NCI-H460 (cell line): ENCODE measurements at regions not wholly inside any gene's neighbourhood (a gene's known extent, or its start where the extent isn't known, plus 50 kb on each side); places are given as distances from the start of the nearest gene placed in this dataset.

Source experiments
- DNase-seq: peaks from one replicate; pipeline ENCODE4 v3.0.0-alpha.2; 2016; ENCODE audit warnings: low read depth; ENCODE audit errors: extremely low read depth

DNA sequence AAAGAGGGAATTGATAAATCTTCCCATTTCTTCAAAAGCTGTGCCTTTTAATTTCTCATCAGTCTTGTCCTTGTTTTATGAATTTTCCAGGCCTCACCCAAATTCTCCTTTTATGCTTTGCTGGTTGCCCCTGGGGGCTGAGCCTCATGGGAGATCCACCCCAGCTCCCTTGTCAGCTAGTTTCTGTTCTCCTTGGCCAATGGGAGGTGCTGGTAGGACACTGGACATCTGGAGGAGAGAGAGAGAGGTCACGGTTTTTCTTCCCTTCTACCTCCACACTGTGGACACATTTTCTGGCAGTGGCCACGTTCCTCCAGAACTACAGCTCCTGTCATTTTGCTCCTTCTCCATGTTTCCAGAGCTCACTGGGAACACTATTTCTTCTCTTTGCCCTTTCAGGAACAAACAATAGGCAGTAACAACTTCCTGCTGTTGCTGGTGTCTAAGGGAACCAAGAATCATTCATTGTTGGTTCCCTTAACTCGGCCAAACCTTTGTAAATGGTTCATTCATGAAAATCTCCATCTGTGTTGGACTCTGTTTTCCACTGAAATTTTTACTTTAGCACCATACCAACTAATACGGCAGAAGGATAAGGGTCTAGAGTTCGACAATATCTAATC is 334.5 kb downstream of the GPAT3 start:
- DNase-seq: no peak

DNA sequence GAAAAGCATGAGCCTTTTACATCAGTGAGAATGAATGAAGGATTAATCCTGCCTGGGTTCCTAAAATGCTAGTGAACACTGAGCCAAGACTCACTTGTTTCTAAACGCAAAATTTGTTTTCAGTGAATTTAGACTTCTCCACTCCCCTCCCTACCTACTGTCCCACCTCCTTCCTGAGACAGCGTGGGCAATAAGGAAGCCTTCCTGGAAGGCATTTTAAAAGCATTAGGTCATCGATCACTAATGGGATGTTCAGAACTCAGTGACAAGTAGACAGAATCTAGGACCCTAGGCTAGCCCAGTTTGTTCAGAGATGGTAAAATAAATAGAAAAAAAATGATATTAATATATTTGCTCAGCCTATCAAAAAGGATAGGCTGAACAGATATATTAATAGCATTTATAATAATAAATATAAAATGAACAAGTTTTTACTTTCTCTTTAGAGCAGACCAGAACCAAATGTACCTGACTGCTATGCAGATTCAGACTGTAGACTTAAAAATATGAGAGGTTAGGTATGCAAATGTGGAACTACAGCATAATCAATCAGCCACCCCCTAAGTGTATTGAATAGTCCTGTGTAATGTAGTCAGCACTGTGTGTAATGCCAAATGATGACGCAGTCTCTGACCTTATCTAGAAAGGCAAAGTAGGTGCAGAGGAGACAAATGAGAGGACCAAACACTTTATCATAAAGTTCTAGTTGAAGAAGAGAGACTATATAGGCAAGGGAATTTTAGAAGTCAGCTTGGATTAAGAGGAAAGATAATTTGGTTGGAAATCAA is 331.1 kb downstream of the GPAT3 start:
- no peak for DNase-seq

DNA sequence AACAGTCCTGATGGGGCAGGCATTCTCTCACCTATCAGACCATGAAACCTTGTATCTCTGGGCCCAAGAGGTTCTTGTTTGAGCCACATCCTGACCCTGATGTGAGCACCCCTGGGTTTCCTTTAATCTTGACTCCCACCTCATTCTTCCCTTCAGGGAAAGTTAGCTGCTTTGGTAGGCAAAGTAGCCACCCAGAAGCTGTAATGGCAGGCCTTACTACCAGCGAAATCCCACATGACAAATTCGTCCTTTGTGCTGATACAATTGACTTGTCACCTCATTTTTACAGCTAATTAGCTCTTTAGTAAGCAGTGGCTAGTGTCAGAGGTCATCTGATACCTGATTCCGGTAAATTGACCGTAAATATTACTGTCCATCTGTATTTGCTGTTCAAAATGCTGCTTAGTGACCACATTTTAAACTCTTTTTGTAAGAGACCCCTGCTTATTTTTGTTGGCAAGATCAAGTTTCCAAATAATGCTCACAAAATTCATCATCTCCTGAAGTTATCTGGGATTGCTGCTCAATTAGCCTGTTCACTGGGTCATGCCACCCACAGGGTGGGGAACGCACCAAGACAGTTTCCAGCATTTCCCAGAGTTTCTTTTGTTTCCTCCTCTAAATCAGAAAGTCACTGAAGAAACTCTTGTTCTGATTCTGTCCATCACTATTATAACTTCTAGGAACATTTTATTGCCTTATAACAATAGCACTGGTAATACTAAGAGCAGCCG is 329.7 kb downstream of the GPAT3 start:
- DNase-seq: no peak

DNA sequence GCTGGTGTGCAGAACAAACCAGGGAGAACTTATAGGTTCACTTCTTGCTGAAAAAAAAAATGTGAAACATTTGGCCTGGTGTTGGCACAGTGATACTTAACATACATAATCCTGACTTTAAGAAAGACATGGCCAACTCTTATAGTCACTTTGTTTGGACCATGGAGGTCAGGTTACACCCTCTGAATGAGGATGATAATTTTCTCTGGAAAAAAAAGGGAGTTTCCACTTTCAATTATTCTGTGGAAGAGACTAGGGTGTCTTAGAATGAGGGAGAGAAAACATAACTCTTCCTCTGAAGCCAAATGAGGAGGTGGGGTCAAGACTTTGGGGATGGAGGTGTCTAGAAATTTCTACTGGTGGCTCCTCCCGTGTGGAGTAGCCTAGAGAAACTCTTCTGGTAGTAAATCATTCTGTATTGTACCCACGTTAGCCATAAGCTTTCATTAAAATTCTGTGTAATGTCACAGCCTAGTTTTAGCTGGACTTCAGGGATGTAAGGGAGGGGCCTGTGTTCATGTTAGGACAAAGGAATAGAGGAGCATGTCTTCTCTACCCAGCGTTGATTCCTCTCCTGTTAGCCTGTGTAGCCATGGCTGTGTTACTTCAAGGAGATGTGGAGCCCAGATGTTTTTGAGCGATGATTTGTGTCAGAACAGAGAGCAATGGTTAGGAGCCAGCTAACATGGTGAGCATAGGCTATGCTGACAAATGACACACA is 328.3 kb downstream of the GPAT3 start:
- DNase-seq: no peak

DNA sequence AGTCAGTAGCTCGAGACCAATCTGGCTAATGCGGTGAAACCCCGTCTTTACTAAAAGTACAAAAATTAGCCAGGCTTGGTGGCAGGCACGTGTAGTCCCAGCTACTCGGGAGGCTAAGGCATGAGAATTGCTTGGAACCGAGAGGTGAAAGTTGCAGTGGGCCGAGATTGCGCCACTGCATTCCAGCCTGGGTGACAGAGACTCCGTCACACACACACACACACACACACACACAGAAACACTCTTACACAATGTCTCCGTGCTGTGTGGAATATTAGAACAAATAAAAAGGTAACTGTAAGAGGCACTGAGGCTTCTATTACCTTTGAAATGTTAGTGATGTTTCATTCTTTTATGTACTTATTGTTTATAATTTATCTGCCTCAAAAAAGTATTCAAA is 326.6 kb downstream of the GPAT3 start:
- DNase-seq: no peak

DNA sequence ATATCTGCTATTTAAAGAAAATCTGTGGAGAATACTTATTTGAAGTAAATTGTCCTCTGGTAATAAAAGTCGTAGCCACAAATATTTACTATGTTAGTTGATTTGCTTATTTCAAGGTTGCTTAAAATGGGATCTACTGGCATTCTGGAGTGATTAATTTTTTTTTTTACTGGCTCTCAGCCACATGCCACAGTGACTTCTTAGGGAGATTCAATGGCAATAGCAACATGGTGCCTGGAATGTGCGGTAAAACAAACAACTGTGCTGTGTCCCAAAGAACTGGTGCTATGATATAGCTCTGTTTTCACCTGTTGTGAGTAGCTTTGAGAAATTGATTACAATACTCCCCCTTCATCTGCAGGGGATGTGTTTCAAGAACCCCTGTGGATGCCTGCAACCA is 324.3 kb downstream of the GPAT3 start:
- no peak for DNase-seq

DNA sequence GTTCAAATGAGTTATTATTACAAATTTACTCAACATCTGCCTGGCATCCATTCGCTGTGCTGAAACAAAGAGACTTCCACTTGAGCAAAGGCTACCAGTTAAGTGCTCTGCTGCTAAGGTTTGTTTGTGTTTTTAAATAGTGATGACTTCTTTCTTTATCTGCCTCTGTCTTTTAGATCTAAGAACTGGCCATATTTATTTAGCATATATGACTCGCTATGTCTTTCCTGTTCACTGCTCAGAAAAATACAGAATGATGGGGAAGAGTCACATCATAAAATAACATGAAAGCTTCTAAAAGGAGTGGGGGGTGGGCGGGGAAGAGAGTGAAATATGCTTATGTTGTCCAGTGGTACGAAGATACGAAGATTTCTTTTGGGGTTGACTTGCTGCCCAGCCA is 322.2 kb downstream of the GPAT3 start:
- no peak for DNase-seq

DNA sequence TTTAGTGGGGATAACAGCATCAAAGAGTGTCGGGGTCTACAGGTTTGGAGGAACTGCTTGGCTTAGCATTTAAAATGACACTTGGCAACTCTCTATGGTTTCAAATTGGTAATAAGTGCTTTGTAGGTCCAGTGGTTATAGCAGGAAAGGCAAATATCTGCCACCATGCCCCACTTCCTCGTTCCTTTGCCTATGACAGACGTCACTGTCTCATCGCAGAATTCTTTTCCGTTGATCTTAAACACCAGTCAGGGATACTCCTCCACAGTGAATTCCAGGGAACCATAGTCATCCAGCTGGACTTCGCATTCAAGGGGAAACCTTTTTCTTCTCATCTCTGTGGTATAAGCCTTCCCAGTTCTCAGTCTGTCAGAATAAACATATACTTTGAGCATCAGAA is 319.1 kb downstream of the GPAT3 start:
- DNase-seq: no peak

DNA sequence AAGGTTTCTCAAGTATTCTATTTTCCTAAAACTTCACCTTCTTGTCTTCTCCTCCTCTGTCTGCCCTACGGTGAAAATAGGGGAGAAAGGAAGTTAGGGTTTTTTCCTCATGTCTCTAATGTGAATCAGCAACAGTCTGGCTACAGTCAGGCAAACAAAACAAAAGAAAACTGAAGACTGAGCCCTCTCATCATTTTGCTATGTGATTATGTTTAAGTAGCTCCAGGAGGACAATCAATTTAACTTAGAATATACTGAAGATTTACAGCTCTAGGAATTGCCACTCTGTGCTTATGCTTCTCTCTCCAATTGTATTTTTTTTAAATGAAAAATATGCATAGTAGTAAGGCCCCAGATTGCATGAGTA is 316.2 kb downstream of the GPAT3 start:
- no peak for DNase-seq

DNA sequence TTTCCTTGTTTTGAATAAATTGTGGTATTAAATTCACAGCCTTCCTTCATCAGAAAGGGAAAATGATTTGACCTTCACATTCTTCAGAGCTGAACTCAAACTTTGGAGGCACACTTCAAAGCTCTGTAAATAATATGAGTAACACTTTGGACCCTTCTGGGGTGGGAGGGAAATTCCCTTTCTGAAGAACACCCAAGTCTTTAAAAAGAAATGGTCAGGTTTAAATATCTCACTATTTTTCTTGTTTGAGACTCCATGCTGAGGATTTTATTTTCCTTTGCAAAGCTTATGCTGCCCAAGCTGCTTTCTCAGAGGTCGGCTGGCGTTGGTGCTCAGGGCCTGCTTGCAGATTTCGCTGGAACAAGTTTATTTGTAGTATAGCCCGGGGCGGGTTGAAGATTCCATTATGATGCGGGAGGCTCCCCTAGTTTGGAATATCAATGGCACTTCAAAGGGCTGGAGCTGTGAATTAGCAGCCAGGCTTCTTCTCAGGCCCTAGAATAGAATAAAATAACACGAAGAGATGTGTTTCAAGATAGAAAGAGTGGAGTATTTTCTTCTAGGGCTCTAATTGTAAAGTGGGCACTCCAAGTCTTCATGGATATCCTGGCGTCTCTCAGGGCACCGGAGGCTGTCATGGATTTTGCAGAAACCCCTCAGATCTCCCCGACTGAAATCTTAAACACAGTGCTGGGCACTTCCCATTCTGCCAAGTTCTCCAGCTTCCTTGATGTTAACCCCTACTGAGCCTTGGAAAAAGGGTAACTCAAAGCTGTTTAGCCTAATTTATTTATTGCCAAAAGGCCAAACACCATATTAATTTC is 315.6 kb downstream of the GPAT3 start:
- DNase-seq: no peak

DNA sequence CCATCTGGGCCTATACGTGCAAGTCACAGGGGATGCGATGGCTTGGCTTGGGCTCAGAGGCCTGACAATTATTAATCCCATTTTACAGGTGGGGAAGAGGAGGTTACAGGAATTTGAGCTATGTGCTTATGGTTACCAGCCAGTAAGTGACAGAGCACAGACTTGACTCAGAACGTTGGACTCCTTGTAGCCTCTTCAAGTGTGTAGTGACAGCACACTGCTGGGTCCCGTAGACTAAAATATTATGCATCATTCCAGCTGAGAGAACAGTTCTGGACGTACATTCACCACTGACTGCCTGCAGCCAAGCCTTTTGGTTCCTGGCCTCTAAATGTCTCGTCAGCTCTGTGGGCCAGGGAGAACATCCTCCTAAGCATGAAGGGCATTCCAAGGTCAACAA is 314.5 kb downstream of the GPAT3 start:
- no peak for DNase-seq

DNA sequence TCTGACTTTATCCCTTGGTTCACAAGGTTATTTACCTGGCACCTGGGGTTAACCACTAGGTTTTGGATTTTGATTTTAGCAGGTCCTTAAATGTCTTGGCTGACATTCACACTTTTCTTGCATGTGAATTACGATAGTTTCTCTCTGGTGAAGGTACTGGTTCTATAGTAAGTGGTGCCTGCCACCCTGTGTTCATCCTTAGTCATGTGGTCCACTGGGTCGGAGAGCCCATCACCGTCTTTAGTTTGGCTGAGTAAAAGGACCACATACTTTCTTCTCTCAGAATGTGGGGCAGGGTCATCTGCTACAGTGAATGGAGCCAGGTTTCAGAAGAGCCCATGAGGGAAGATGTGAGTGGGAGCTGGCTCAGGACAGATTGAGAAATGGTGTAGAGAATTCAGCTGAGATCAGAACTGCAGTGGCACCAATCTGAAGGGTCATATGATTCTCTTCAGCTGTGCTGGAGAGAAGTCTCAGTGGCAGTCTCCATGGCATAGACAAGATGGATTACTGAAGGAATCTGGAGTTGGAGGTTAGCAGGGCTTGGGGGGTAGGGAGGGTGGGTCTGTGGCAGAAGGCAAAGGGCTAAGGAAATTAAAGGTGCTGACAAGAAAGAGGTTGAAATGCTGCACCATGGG is 310.4 kb downstream of the GPAT3 start:
- DNase-seq: no peak

DNA sequence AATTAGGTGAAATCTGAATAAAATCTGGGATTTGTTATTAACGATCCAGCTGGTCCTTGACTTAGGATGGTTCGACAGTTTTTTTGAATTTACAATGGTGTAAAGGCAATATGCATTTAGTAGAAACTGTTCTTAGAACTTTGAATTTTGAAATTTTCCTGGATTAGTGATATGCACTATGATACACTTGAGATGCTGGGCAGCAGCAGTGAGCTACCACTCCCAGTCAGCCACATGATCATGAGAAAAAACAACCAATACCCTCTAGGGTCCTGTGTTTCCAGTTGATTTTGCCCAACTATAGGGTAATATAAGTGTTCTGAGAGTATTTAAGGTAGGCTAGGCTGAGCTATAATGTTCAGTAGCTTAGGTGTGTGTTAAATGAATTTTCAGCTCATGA is 303.7 kb downstream of the GPAT3 start:
- no peak for DNase-seq

DNA sequence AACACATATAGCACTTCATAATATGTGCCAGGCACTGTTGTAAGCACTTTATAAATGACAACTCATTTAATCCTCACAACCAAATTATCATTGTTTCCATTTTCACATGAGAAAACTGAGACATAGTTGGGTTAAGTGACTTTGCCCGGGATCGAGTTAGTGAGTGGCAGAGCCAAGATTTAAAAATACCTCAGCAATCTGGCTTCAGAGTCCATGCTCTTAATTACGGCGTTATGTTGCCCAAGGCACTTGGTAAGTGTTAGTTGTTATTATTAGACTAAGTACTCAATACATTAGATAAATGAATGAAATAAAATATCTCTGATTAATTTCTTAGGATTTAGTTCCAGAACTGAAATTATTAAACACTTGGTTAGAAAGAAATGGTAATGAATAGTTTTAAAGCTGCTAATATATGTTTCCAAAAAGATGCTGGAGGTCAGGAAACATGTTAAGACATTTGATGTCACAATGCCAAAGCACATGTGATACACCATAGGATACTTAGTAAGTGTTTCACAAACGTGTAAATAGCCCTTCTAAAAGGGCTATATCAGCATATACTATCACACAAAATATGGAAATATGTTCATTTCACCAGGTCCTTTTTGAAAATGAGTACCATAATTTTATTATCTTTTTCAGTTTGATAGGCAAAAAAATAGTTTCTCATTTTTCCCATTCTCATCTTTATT is 301.9 kb downstream of the GPAT3 start:
- DNase-seq: no peak

DNA sequence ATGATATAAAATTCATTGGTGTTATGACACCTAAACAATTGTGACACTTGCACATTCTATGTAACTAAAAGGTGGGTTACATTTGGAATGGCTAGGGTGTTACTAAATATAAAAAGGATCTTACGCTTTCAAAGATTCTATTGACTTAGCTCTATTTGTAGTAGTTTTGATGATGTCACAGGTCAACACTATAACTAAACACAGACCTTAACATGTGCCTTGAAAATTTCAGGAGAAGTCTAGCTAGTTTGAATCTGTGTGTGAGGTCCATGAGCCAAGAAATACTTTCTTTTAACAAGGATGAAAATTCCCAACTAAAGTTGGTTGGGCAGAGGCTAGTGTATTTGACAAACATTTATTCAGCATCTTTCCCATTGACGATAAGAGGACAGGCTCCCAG is 298.0 kb downstream of the GPAT3 start:
- DNase-seq: no peak

DNA sequence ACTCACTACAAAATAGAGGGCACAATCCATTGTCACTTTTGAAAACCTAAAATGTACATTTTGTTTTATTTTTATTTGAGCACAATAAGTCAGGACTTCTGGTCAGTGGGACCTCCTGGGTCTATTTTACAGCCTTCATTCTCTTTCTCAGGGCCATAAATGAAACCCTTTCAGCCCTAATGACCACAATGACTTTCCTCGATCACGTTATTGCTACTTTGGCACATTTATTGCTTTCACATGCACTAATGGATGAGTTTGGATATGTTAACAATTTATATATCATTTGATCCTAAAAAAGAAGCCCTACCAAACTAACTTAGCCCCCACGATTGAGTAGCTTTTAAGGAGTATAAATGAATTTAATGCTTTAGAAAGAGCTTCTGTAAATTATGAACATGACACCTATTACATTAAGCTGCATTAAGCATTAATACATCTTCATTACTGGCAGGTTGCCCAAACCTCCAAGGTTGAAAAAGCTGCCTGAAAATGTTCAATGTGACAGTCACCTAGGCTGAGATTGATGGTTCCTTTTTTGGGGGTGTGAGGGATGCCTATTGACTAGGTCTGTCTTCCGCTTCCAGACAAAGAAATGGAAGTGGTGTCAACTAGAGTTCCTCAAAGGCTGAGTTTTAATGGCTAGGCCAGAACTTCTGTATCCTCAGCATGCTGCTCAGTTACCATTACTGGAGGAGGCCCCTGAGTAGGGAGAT is 296.4 kb downstream of the GPAT3 start:
- no peak for DNase-seq

DNA sequence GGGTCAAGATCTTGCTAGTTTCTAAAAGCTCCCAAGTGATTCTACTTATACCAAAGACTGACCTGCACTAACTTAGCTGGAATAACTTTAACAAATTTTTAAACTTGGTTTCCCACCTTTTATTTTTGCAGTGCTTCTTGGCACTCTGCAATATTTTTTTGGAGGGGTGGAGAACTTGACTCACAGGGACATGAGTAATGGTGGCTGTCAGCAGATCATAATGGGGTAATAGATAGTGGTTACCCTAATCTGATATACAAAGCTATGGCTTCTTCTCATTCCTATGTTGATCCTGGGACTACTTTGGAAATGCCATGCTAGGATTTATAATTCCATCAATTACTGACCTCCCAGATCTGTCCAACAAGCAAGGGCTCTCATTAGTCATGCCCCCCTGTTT is 295.7 kb downstream of the GPAT3 start:
- no peak for DNase-seq

DNA sequence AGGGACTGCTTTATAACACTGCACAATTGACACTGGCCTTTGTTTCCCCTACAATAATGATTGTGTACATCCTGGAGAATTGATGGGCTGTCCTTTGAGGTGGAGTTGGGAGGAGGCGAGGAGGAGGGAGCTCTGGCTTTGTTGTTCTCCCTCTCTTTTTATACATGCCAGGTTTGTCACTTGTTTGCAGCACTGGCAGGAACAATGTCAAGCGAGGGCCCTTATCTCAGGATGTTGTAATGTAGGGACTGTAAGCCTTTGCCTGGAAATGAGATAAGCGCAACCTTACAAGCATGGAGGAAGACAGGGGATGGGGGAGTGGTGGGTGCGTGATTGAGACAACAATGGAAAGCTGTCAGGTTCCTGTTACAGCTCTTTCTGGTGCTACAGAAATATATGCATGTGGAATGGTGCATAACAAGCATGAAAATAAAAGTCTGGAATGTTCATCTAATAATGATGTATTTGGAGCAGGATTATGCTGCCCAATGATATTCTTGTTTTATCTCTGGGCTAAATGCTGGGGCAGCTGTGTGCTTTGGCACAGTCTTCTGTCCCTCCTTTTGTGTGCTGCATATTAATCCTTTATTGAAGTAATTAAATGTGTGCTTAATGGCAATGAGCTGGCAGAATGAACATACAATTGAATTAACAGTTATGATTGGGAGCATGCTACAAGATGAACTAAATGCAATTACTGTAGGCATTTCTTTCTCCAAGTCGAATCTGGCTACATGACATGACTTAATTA is 294.4 kb downstream of the GPAT3 start:
- DNase-seq: no peak
